Gastrocnemius medialis (tissue), 4 donors: ENCODE measurements at regions not wholly inside any gene's neighbourhood (a gene's known extent, or its start where the extent isn't known, plus 50 kb on each side); places are given as distances from the start of the nearest gene placed in this dataset.

ENCODE experiments used
- ATAC-seq, 2 donors: fragments of 150-250 bp; one replicate each; pipeline ENCODE4 v1.9.1; 2016
- DNase-seq, 2 donors: peaks; one replicate each; pipeline ENCODE4 v3.0.0-alpha.2; 2019
- H3K27ac ChIP-seq, 4 donors: fragments of 200-600 bp; sonication (generic); 1 replicate in 1 of 4; 2 replicates in 3 of 4; pipeline ENCODE4 v1.5.1; 2016 to 2018; ENCODE audit warnings: mild to moderate bottlenecking in 2 of 4, moderate library complexity in 1 of 4
- H3K27me3 ChIP-seq, 3 donors: fragments of 200-600 bp; sonication (generic) in 2 of 3; 1 replicate in 1 of 3; 2 replicates in 2 of 3; pipeline versions ENCODE4 v1.5.1 to v1.6.0; 2016 to 2019; ENCODE audit warnings: mild to moderate bottlenecking in 1 of 3, moderate library complexity in 1 of 3
- H3K36me3 ChIP-seq, 2 donors: fragments of 200-600 bp; sonication (generic) in 1 of 2; one replicate each; pipeline ENCODE4 v1.5.1; 2017 to 2018
- H3K4me1 ChIP-seq, 2 donors: fragments of 200-600 bp; sonication (generic) in 1 of 2; one replicate each; pipeline ENCODE4 v1.5.1; 2016 to 2017; ENCODE audit warnings: mild to moderate bottlenecking in 2 of 2
- H3K4me3 ChIP-seq, 4 donors: fragments of 200-600 bp; sonication (generic) in 3 of 4; 1 replicate in 1 of 4; 2 replicates in 3 of 4; pipeline ENCODE4 v1.5.1; 2016 to 2019; ENCODE audit warnings: mild to moderate bottlenecking in 2 of 4
- H3K9me3 ChIP-seq, 3 donors: fragments of 200-600 bp; sonication (generic) in 2 of 3; 1 replicate in 1 of 3; 2 replicates in 2 of 3; pipeline ENCODE4 v1.5.1; 2016 to 2019
- CTCF ChIP-seq, 5 experiments: fragments of 450-650 bp in 3 of 5; fragments of 200-600 bp in 2 of 5; sonication (generic) in 2 of 5; IDR thresholded peaks in 4 of 5; conservative IDR thresholded peaks in 1 of 5; 1 replicate in 4 of 5; 2 replicates in 1 of 5; pipeline ENCODE4 v1.5.1; 2016 to 2019; ENCODE audit warnings: antibody characterized with exemption in 5 of 5, mild to moderate bottlenecking in 3 of 5, moderate library complexity in 3 of 5
- POLR2A ChIP-seq, 2 donors: fragments of 450-650 bp; IDR thresholded peaks; one replicate each; pipeline ENCODE4 v1.6.1; 2017; ENCODE audit warnings: antibody characterized with exemption in 2 of 2, mild to moderate bottlenecking in 2 of 2, moderate library complexity in 2 of 2
- in situ Hi-C, 4 donors: fragments of 200-750 bp; cut with MboI; loops; one replicate each; pipeline versions ENCODE4 v1.15.0 to v1.8.0; 2017; ENCODE audit warnings: low sequenced_read_pairs in 4 of 4
- intact Hi-C: fragments of 100-400 bp; cut with DNase I; formaldehyde crosslinking; loops from one replicate; pipeline ENCODE4 v1.15.1; 2023; ENCODE audit warnings: low total_unique reads

- H3K36me3 ChIP-seq, result no peaks in the 10 kb centered on the region
- ATAC-seq (no peak), DNase-seq (no peak)
- intact Hi-C loops (no loop called here), in situ Hi-C loops (no loop called here)
- no peaks in the 10 kb centered on the region for H3K4me1 ChIP-seq
- H3K27me3 ChIP-seq, result no peaks in the 10 kb centered on the region
- no peak overlapping the region for H3K4me3 ChIP-seq
- no peak overlapping the region for H3K27ac ChIP-seq
- H3K9me3 ChIP-seq, result no peaks in the 10 kb centered on the region
- no peak for TF ChIP-seq CTCF (IDR thresholded peaks at IDR 0.05 in 4 of 5, conservative IDR thresholded peaks at IDR 0.05 in 1 of 5)
- no peak for TF ChIP-seq POLR2A (IDR thresholded peaks at IDR 0.05)
Measured at GRCh38 chr4:17397611-17398010, 114.3 kb downstream of the QDPR start.

GRCh38 chr4:17385403-17385802 is 126.5 kb downstream of the QDPR start:
- no peaks in the 10 kb centered on the region for H3K36me3 ChIP-seq
- no peaks in the 10 kb centered on the region for H3K9me3 ChIP-seq
- no peak overlapping the region for H3K4me3 ChIP-seq
- intact Hi-C loops, result no loop called here
- no peak for TF ChIP-seq POLR2A (IDR thresholded peaks at IDR 0.05)
- TF ChIP-seq CTCF (IDR thresholded peaks at IDR 0.05 in 4 of 5, conservative IDR thresholded peaks at IDR 0.05 in 1 of 5), result no peak
- no peak for ATAC-seq
- no peak overlapping the region for H3K27ac ChIP-seq
- DNase-seq, result no peak
- in situ Hi-C loops, result no loop called here
- H3K27me3 ChIP-seq, result no peaks in the 10 kb centered on the region
- H3K4me1 ChIP-seq, result no peaks in the 10 kb centered on the region

GRCh38 chr4:17380347-17380746 is 131.5 kb downstream of the QDPR start:
- Histone ChIP-seq H3K36me3 (no peaks in the 10 kb centered on the region), H3K27me3 (no peaks in the 10 kb centered on the region)
- no peak for ATAC-seq

DNA sequence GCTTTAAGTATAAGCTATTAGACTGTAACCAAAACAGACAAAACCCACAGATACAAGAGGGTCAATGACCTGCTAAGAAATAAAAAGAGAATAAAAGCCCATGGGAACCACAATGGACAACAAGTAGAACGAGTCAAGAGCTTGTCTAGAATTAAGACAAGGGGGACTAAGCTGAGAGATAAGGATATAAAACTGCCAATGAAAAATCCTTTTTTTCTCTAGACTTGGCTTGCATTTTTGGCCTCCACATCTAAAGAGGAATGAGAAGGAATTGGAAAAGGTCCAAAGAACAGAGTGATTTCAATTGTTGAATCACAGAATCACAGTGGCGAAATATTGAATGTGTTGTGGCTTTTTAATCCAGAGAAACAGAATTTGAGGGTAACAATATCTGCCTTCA is 135.7 kb downstream of the QDPR start:
- in situ Hi-C loops (no loop called here), intact Hi-C loops (no loop called here)
- H3K27me3 ChIP-seq, result no peaks in the 10 kb centered on the region
- DNase-seq, result no peak
- H3K36me3 ChIP-seq, result no peaks in the 10 kb centered on the region
- no peak overlapping the region for H3K27ac ChIP-seq
- no peak overlapping the region for H3K4me3 ChIP-seq
- no peaks in the 10 kb centered on the region for H3K9me3 ChIP-seq
- TF ChIP-seq CTCF (IDR thresholded peaks at IDR 0.05 in 4 of 5, conservative IDR thresholded peaks at IDR 0.05 in 1 of 5), result no peak
- no peak for TF ChIP-seq POLR2A (IDR thresholded peaks at IDR 0.05)
- no peak for ATAC-seq
- no peaks in the 10 kb centered on the region for H3K4me1 ChIP-seq

More at GRCh38 chr4:17380347-17380746, 131.5 kb downstream of the QDPR start:
- intact Hi-C loops (no loop called here), in situ Hi-C loops (no loop called here)
- H3K4me1 ChIP-seq, result no peaks in the 10 kb centered on the region
- no peaks in the 10 kb centered on the region for H3K9me3 ChIP-seq
- no peak overlapping the region for H3K27ac ChIP-seq
- H3K4me3 ChIP-seq, result no peak overlapping the region
- no peak for DNase-seq
- TF ChIP-seq CTCF (IDR thresholded peaks at IDR 0.05 in 4 of 5, conservative IDR thresholded peaks at IDR 0.05 in 1 of 5) (no peak), POLR2A (IDR thresholded peaks at IDR 0.05) (no peak)

DNA sequence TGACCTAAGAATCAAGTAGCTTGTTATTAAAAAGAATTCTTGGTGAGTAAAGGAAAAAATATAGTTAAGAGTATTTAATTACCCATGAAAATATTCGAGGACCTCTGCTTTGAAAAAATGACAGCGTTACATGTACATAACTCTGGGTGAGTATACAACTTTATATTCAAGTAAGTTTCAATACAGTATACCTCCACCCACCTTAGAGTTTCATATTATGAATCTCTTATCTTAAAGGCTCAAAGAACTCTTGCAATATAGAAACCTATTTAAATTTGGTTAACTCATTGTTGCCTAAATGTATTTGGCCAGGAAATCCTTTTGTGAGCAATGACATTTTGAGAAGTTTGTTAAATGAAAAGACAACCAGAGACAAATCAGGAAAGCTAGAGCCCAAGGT is 138.2 kb downstream of the QDPR start:
- Histone ChIP-seq H3K27ac (no peak overlapping the region), H3K4me3 (no peak overlapping the region), H3K9me3 (no peaks in the 10 kb centered on the region), H3K4me1 (no peaks in the 10 kb centered on the region), H3K36me3 (no peaks in the 10 kb centered on the region), H3K27me3 (no peaks in the 10 kb centered on the region)
- in situ Hi-C loops, result no loop called here
- intact Hi-C loops, result no loop called here
- TF ChIP-seq POLR2A (IDR thresholded peaks at IDR 0.05), result no peak
- TF ChIP-seq CTCF (IDR thresholded peaks at IDR 0.05 in 4 of 5, conservative IDR thresholded peaks at IDR 0.05 in 1 of 5), result no peak
- ATAC-seq (no peak), DNase-seq (no peak)
